ENCODE measurements at regions not wholly inside any gene's neighbourhood (a gene's known extent, or its start where the extent isn't known, plus 50 kb on each side); places are given as distances from the start of the nearest gene placed in this dataset.

- no peak for DNase-seq (ENCODE audit: low read depth in 2 of 2)
Observed at GRCh38 chr13:85095418-85096272, 703.6 kb downstream of the SLITRK6 start.

- no peak for DNase-seq (ENCODE audit: low read depth in 2 of 2)
Observed at GRCh38 chr13:85093808-85094207, 705.4 kb downstream of the SLITRK6 start.

GRCh38 chr13:85091631-85092234 lies 707.5 kb downstream of the SLITRK6 start:
- no peak for DNase-seq (ENCODE audit: low read depth in 2 of 2)

- DNase-seq (ENCODE audit: low read depth in 2 of 2), result no peak
Observed at GRCh38 chr13:85089186-85089585, 710.0 kb downstream of the SLITRK6 start.

- DNase-seq (ENCODE audit: low read depth in 2 of 2), result no peak
Observed at GRCh38 chr13:85080691-85081090, 718.5 kb downstream of the SLITRK6 start.

- DNase-seq (ENCODE audit: low read depth in 2 of 2), result no peak
Observed at GRCh38 chr13:85076343-85076742, 722.9 kb downstream of the SLITRK6 start.

- no peak for DNase-seq (ENCODE audit: low read depth in 2 of 2)
Observed at GRCh38 chr13:85074543-85075313, 724.5 kb downstream of the SLITRK6 start.

GRCh38 chr13:85068231-85068630 lies 731.0 kb downstream of the SLITRK6 start:
- no peak for DNase-seq (ENCODE audit: low read depth in 2 of 2)

GRCh38 chr13:85040215-85040614 lies 759.0 kb downstream of the SLITRK6 start:
- no peak for DNase-seq (ENCODE audit: low read depth in 2 of 2)

GRCh38 chr13:85031771-85032170 lies 767.4 kb downstream of the SLITRK6 start:
- DNase-seq (ENCODE audit: low read depth in 2 of 2), result no peak

GRCh38 chr13:85028035-85028434 lies 771.2 kb downstream of the SLITRK6 start:
- no peak for DNase-seq (ENCODE audit: low read depth in 2 of 2)

- no peak for DNase-seq (ENCODE audit: low read depth in 2 of 2)
Observed at GRCh38 chr13:85019121-85019520, 780.1 kb downstream of the SLITRK6 start.

- DNase-seq (ENCODE audit: low read depth in 2 of 2), result no peak
Observed at GRCh38 chr13:85013006-85013405, 786.2 kb downstream of the SLITRK6 start.

GRCh38 chr13:85009447-85009846 lies 789.8 kb downstream of the SLITRK6 start:
- no peak for DNase-seq (ENCODE audit: low read depth in 2 of 2)

- DNase-seq (ENCODE audit: low read depth in 2 of 2), result no peak
Observed at GRCh38 chr13:84999252-84999651, 800.0 kb downstream of the SLITRK6 start.

GRCh38 chr13:84998681-84999080 lies 800.5 kb downstream of the SLITRK6 start:
- DNase-seq (ENCODE audit: low read depth in 2 of 2), result no peak

- no peak for DNase-seq (ENCODE audit: low read depth in 2 of 2)
Observed at GRCh38 chr13:84997858-84998257, 801.4 kb downstream of the SLITRK6 start.

- DNase-seq (ENCODE audit: low read depth in 2 of 2), result no peak
Observed at GRCh38 chr13:84994582-84994981, 804.6 kb downstream of the SLITRK6 start.

- no peak for DNase-seq (ENCODE audit: low read depth in 2 of 2)
Observed at GRCh38 chr13:84985860-84986259, 813.4 kb downstream of the SLITRK6 start.

- DNase-seq (ENCODE audit: low read depth in 2 of 2), result no peak
Observed at GRCh38 chr13:84983321-84983720, 815.9 kb downstream of the SLITRK6 start.

- DNase-seq (ENCODE audit: low read depth in 2 of 2), result no peak
Observed at GRCh38 chr13:84980571-84980970, 818.6 kb downstream of the SLITRK6 start.

- no peak for DNase-seq (ENCODE audit: low read depth in 2 of 2)
Observed at GRCh38 chr13:84978851-84979250, 820.4 kb downstream of the SLITRK6 start.

- no peak for DNase-seq (ENCODE audit: low read depth in 2 of 2)
Observed at GRCh38 chr13:84973661-84974060, 825.6 kb downstream of the SLITRK6 start.

All from stimulated activated CD4-positive, alpha-beta T cell treated with anti-CD3 and anti-CD28 coated beads, Interleukin-15, amount 100 ng/mL, for 48 hours (primary cell).